Panc1 (cell line): ENCODE measurements at regions not wholly inside any gene's neighbourhood (a gene's known extent, or its start where the extent isn't known, plus 50 kb on each side); places are given as distances from the start of the nearest gene placed in this dataset.

Experiments used
- ATAC-seq: fragments of 200-7000 bp; cut with Tn5 transposase; 2 replicates; pipeline ENCODE4 v1.9.1; 2020; ENCODE audit warnings: mild to moderate bottlenecking, moderate library complexity
- BruUV-seq: library from RNA; stranded (reverse); fragments of 400-500 nt; replicated peaks from 2 replicates; lab custom pipeline; 2021; lab: Mats Ljungman, UMichigan
- CTCF ChIA-PET: fragments of 300-600 bp; sonication (Branson Sonifier 250); formaldehyde crosslinking; loops from one replicate; lab custom pipeline; 2022; ENCODE audit warnings: antibody characterized with exemption; lab: Charles Lee
- POLR2A ChIA-PET: fragments of 300-600 bp; sonication (Branson Sonifier 250); formaldehyde crosslinking; loops from one replicate; lab custom pipeline; 2022; ENCODE audit warnings: antibody characterized with exemption; lab: Charles Lee
- DNase-seq: peaks from one replicate; pipeline ENCODE4 v3.0.0-alpha.2; 2010; ENCODE audit warnings: low read depth, low spot score
- H3K27ac ChIP-seq: 2 replicates; pipeline ENCODE4 v1.5.1; 2011; ENCODE audit warnings: mild to moderate bottlenecking, low read length, inconsistent platforms
- H3K27me3 ChIP-seq: fragments of 200-500 bp; sonication (Bioruptor generic); 2 replicates; pipeline ENCODE4 v1.6.0; 2014; ENCODE audit warnings: low read length, inconsistent platforms; ENCODE audit not compliant: control insufficient read depth, insufficient read depth
- H3K36me3 ChIP-seq: fragments of 200-500 bp; sonication (Bioruptor generic); 2 replicates; pipeline ENCODE4 v1.5.1; 2014; ENCODE audit warnings: inconsistent platforms, mild to moderate bottlenecking, low read length, moderate library complexity; ENCODE audit not compliant: control insufficient read depth, insufficient read depth
- H3K4me1 ChIP-seq: 2 replicates; pipeline ENCODE4 v1.5.1; 2011; ENCODE audit warnings: inconsistent platforms, mild to moderate bottlenecking, low read length, moderate library complexity; ENCODE audit not compliant: control insufficient read depth, insufficient read depth
- H3K4me3 ChIP-seq, 2 experiments: 2 replicates each; pipeline ENCODE4 v1.5.1; 2011 to 2012; ENCODE audit warnings: low read depth in 2 of 2, low read length in 2 of 2, mild to moderate bottlenecking in 2 of 2, inconsistent platforms in 1 of 2, moderate library complexity in 1 of 2
- H3K9me3 ChIP-seq: fragments of 200-500 bp; sonication (Bioruptor generic); 2 replicates; pipeline ENCODE4 v1.5.1; 2014; ENCODE audit warnings: low read depth, mild to moderate bottlenecking, inconsistent platforms, low read length, moderate library complexity; ENCODE audit not compliant: control insufficient read depth, insufficient read depth
- CTCF ChIP-seq: fragments of 450-650 bp; IDR thresholded peaks from 2 replicates; pipeline ENCODE4 v1.5.1; 2017; ENCODE audit warnings: mild to moderate bottlenecking
- POLR2AphosphoS5 ChIP-seq: IDR thresholded peaks from 2 replicates; pipeline ENCODE4 v1.6.1; 2012; ENCODE audit warnings: mild to moderate bottlenecking, low read depth, low read length, moderate library complexity
- REST ChIP-seq, 2 experiments: IDR thresholded peaks; 2 replicates each; pipeline ENCODE4 v1.6.1; 2011 to 2012; ENCODE audit warnings: low read depth in 2 of 2, control low read depth in 1 of 2, low read length in 1 of 2, mild to moderate bottlenecking in 1 of 2, moderate library complexity in 1 of 2; ENCODE audit not compliant: insufficient read depth in 1 of 2
- SIN3A ChIP-seq: IDR thresholded peaks from 2 replicates; pipeline ENCODE4 v1.6.1; 2012; ENCODE audit warnings: low read depth, mild to moderate bottlenecking, low read length, moderate library complexity, borderline replicate concordance; ENCODE audit not compliant: insufficient read depth
- TCF7L2 ChIP-seq: IDR thresholded peaks from 2 replicates; pipeline ENCODE4 v1.6.1; 2011; ENCODE audit warnings: mild to moderate bottlenecking, low read depth, low read length, inconsistent platforms
- in situ Hi-C: cut with HindIII; loops from 2 replicates; pipeline ENCODE4 v1.10.0; 2016; ENCODE audit warnings: low sequenced_read_pairs, low pct_unique_long_range_greater_than_20kb
- intact Hi-C: fragments of 100-400 bp; cut with micrococcal nuclease; formaldehyde crosslinking; loops from one replicate; pipeline ENCODE4 v1.10.0; 2022; ENCODE audit not compliant: unreplicated experiment

- BruUV-seq = no TSS peak
- in situ Hi-C loops = no loop called here
- Histone ChIP-seq H3K4me3 (no peak overlapping the region), H3K36me3 (no peaks in the 10 kb centered on the region), H3K27ac (no peak overlapping the region), H3K4me1 (no peaks in the 10 kb centered on the region), H3K27me3 (no peaks in the 10 kb centered on the region), H3K9me3 (no peaks in the 10 kb centered on the region)
- POLR2A ChIA-PET = no interaction called here
- DNase-seq (no peak), ATAC-seq (no peak)
- CTCF ChIA-PET = no interaction called here
- TF ChIP-seq REST (IDR thresholded peaks at IDR 0.05; ENCODE audit: insufficient read depth in 1 of 2, low read depth in 2 of 2, low read length in 1 of 2) = no peak
- no peak for TF ChIP-seq CTCF
- no peak for TF ChIP-seq SIN3A
- TF ChIP-seq POLR2AphosphoS5 = no peak
- no peak for TF ChIP-seq TCF7L2
- intact Hi-C loops = no loop called here
Observed at GRCh38 chr3:64351713-64352638, 126.7 kb upstream of the PRICKLE2 start.

- H3K27me3 ChIP-seq = no peaks in the 10 kb centered on the region
- H3K4me1 ChIP-seq = no peaks in the 10 kb centered on the region
- BruUV-seq = no TSS peak
- no peaks in the 10 kb centered on the region for H3K9me3 ChIP-seq
- ATAC-seq = no peak
- no peak for DNase-seq
- CTCF ChIA-PET = no interaction called here
- POLR2A ChIA-PET = no interaction called here
- in situ Hi-C loops (no loop called here), intact Hi-C loops (no loop called here)
- H3K36me3 ChIP-seq = no peaks in the 10 kb centered on the region
- TF ChIP-seq TCF7L2 (no peak), CTCF (no peak), POLR2AphosphoS5 (no peak), SIN3A (no peak), REST (IDR thresholded peaks at IDR 0.05; ENCODE audit: insufficient read depth in 1 of 2, low read depth in 2 of 2, low read length in 1 of 2) (no peak)
- no peak overlapping the region for H3K4me3 ChIP-seq
- no peak overlapping the region for H3K27ac ChIP-seq
Observed at GRCh38 chr3:64349551-64349950, 124.3 kb upstream of the PRICKLE2 start.
